ENCODE measurements at regions not wholly inside any gene's neighbourhood (a gene's known extent, or its start where the extent isn't known, plus 50 kb on each side); places are given as distances from the start of the nearest gene placed in this dataset.

- TF ChIP-seq CTCF (IDR thresholded peaks at IDR 0.05): no peak
- Histone ChIP-seq H3K4me3 (no peak overlapping the region), H3K36me3 (no peaks in the 10 kb centered on the region), H3K27ac (no peak overlapping the region), H3K4me1 (no peaks in the 10 kb centered on the region), H3K9me3 (no peaks in the 10 kb centered on the region), H3K27me3 (ENCODE audit: low read depth) (no peaks in the 10 kb centered on the region)
- no peak for DNase-seq
- no peak for ATAC-seq
- intact Hi-C loops (cut with DNase I): no loop called here
Measured at GRCh38 chr3:31140470-31140869, 246.0 kb upstream of the GADL1 start.

GRCh38 chr3:31142139-31142538 lies 247.7 kb upstream of the GADL1 start:
- Histone ChIP-seq H3K36me3 (no peaks in the 10 kb centered on the region), H3K4me1 (no peaks in the 10 kb centered on the region), H3K27me3 (ENCODE audit: low read depth) (no peaks in the 10 kb centered on the region), H3K9me3 (no peaks in the 10 kb centered on the region), H3K4me3 (no peak overlapping the region), H3K27ac (no peak overlapping the region)
- DNase-seq (no peak), ATAC-seq (peak in 1 of 2 donors; percentile 39)
- TF ChIP-seq CTCF (IDR thresholded peaks at IDR 0.05): no peak
- intact Hi-C loops (cut with DNase I): no loop called here

- peaks cover under 1% of the 10 kb centered on the region for H3K9me3 ChIP-seq
- TF ChIP-seq CTCF (IDR thresholded peaks at IDR 0.05): no peak
- H3K4me3 ChIP-seq: no peak overlapping the region
- no peaks in the 10 kb centered on the region for H3K4me1 ChIP-seq
- H3K27ac ChIP-seq: no peak overlapping the region
- no peaks in the 10 kb centered on the region for H3K27me3 ChIP-seq (ENCODE audit: low read depth)
- no peak for ATAC-seq
- DNase-seq: no peak
- intact Hi-C loops (cut with DNase I): no loop called here
- H3K36me3 ChIP-seq: no peaks in the 10 kb centered on the region
Measured at GRCh38 chr3:31142543-31142942, 248.1 kb upstream of the GADL1 start.

- Histone ChIP-seq H3K4me1 (no peaks in the 10 kb centered on the region), H3K27ac (no peak overlapping the region), H3K27me3 (ENCODE audit: low read depth) (no peaks in the 10 kb centered on the region), H3K36me3 (no peaks in the 10 kb centered on the region), H3K4me3 (no peak overlapping the region), H3K9me3 (peaks cover 3% of the 10 kb centered on the region)
- TF ChIP-seq CTCF (IDR thresholded peaks at IDR 0.05): no peak
- DNase-seq (no peak), ATAC-seq (no peak)
- intact Hi-C loops (cut with DNase I): no loop called here
Measured at GRCh38 chr3:31145062-31145461, 250.6 kb upstream of the GADL1 start.

GRCh38 chr3:31147550-31147949 lies 253.1 kb upstream of the GADL1 start:
- intact Hi-C loops (cut with DNase I): no loop called here

More at GRCh38 chr3:31147550-31147949, 253.1 kb upstream of the GADL1 start:
- H3K4me3 ChIP-seq: no peak overlapping the region
- H3K27me3 ChIP-seq (ENCODE audit: low read depth): no peaks in the 10 kb centered on the region
- ATAC-seq: no peak
- peaks cover 3% of the 10 kb centered on the region for H3K9me3 ChIP-seq
- no peak overlapping the region for H3K27ac ChIP-seq
- H3K36me3 ChIP-seq: no peaks in the 10 kb centered on the region
- DNase-seq: no peak
- H3K4me1 ChIP-seq: no peaks in the 10 kb centered on the region
- no peak for TF ChIP-seq CTCF (IDR thresholded peaks at IDR 0.05)
